K562 (cell line): ENCODE measurements at regions not wholly inside any gene's neighbourhood (a gene's known extent, or its start where the extent isn't known, plus 50 kb on each side); places are given as distances from the start of the nearest gene placed in this dataset.

Experiments used
- ATF2 ChIP-seq: sonication (generic); formaldehyde crosslinking; IDR thresholded peaks from 2 replicates; pipeline ENCODE4 v1.8.1; 2022; ENCODE audit warnings: missing genetic modification reagents
- CTCF ChIP-seq, 3 experiments: IDR thresholded peaks in 2 of 3; conservative IDR thresholded peaks in 1 of 3; 2 replicates each; pipeline ENCODE4 v1.5.1; 2011 to 2012; ENCODE audit warnings: low read length in 3 of 3, mild to moderate bottlenecking in 3 of 3, control low read depth in 2 of 3, improper control_type of control experiment in 1 of 3, inconsistent platforms in 1 of 3, low read depth in 1 of 3, mixed read lengths in 1 of 3, moderate library complexity in 1 of 3; ENCODE audit not compliant: insufficient read depth in 2 of 3
- JUN ChIP-seq, 2 experiments: sonication (generic) in 1 of 2; formaldehyde crosslinking in 1 of 2; IDR thresholded peaks; 2 replicates each; pipeline versions ENCODE4 v1.6.1 to v1.8.0; 2012 to 2022; ENCODE audit warnings: borderline replicate concordance in 2 of 2, mild to moderate bottlenecking in 2 of 2, improper control_type of control experiment in 1 of 2, low read depth in 1 of 2, low read length in 1 of 2, missing genetic modification reagents in 1 of 2
- PHF8 ChIP-seq: fragments of 200-600 bp; sonication (generic); IDR thresholded peaks from 2 replicates; pipeline ENCODE4 v1.6.1; 2012; ENCODE audit warnings: mixed run types, mild to moderate bottlenecking, inconsistent platforms, low read length, moderate library complexity, borderline replicate concordance
- RERE ChIP-seq: sonication (generic); formaldehyde crosslinking; IDR thresholded peaks from 2 replicates; pipeline ENCODE4 v1.8.0; 2023; ENCODE audit warnings: missing genetic modification reagents, mild to moderate bottlenecking, borderline replicate concordance
- TEAD2 ChIP-seq: fragments of 450-650 bp; IDR thresholded peaks from 2 replicates; pipeline ENCODE4 v1.6.1; 2016; ENCODE audit warnings: missing genetic modification characterization, control low read depth, missing compliant biosample characterization
- UBTF ChIP-seq, 2 experiments: IDR thresholded peaks; 2 replicates each; pipeline ENCODE4 v1.6.1; 2012; ENCODE audit warnings: improper control_type of control experiment in 2 of 2, low read depth in 2 of 2, low read length in 2 of 2, borderline replicate concordance in 1 of 2
- ZNF280B ChIP-seq: fragments of 250-450 bp; sonication (Bioruptor Pico); IDR thresholded peaks from 2 replicates; pipeline ENCODE4 v1.5.1; 2021; ENCODE audit warnings: mild to moderate bottlenecking
- ZNF316 ChIP-seq: fragments of 450-650 bp; IDR thresholded peaks from 2 replicates; pipeline ENCODE4 v1.6.1; 2016

- TF ChIP-seq ATF2 (CRISPR knock-in tag) (no peak), RERE (no peak), UBTF (IDR thresholded peaks at IDR 0.05; ENCODE audit: borderline replicate concordance in 1 of 2, low read depth in 2 of 2, low read length in 2 of 2) (no peak), JUN (IDR thresholded peaks at IDR 0.05; ENCODE audit: borderline replicate concordance, low read depth, low read length) (no peak), JUN (CRISPR knock-in tag; IDR thresholded peaks at IDR 0.05; ENCODE audit: borderline replicate concordance) (no peak), ZNF280B (no peak), ZNF316 (no peak), CTCF (IDR thresholded peaks at IDR 0.05 in 2 of 3, conservative IDR thresholded peaks at IDR 0.05 in 1 of 3; ENCODE audit: insufficient read depth in 2 of 3, low read depth in 1 of 3, low read length in 3 of 3) (no peak), TEAD2 (tag) (no peak), PHF8 (no peak)
Observed at GRCh38 chr2:147141930-147142329, 702.9 kb upstream of the ACVR2A start.
